22Rv1 (cell line): ENCODE measurements at regions not wholly inside any gene's neighbourhood (a gene's known extent, or its start where the extent isn't known, plus 50 kb on each side); places are given as distances from the start of the nearest gene placed in this dataset.

Experiments used
- ZFX ChIP-seq: fragments of 450-650 bp; IDR thresholded peaks from 2 replicates; pipeline ENCODE4 v1.6.1; 2017; ENCODE audit warnings: antibody characterized with exemption, borderline replicate concordance
- TF ChIP-seq, protein P1 (sequence below): fragments of 450-650 bp; IDR thresholded peaks from 2 replicates; pipeline ENCODE4 v1.5.1; 2017; ENCODE audit warnings: mild to moderate bottlenecking

DNA sequence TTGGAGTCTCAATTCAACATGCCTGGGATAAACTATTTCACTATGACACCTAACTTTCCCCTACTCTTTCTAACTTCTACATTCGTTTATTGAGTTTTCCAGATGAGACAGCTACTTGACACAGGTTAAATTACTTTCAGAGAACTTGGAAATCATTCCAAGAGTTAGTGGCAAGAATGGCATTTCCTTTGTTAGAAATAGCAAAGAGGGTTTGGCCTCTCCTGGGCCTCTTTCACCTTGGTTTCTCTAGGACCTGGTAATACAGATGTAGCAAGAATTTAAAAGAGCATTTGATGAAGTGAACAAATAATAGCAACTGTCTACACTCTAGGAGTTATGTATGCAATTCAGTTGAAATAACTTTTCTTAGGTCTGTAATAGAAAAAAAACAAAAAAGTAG is 748.9 kb downstream of the MECOM start:
- TF ChIP-seq, protein P1, sequence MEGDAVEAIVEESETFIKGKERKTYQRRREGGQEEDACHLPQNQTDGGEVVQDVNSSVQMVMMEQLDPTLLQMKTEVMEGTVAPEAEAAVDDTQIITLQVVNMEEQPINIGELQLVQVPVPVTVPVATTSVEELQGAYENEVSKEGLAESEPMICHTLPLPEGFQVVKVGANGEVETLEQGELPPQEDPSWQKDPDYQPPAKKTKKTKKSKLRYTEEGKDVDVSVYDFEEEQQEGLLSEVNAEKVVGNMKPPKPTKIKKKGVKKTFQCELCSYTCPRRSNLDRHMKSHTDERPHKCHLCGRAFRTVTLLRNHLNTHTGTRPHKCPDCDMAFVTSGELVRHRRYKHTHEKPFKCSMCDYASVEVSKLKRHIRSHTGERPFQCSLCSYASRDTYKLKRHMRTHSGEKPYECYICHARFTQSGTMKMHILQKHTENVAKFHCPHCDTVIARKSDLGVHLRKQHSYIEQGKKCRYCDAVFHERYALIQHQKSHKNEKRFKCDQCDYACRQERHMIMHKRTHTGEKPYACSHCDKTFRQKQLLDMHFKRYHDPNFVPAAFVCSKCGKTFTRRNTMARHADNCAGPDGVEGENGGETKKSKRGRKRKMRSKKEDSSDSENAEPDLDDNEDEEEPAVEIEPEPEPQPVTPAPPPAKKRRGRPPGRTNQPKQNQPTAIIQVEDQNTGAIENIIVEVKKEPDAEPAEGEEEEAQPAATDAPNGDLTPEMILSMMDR = no peak
- no peak for TF ChIP-seq ZFX
